ENCODE measurements at regions not wholly inside any gene's neighbourhood (a gene's known extent, or its start where the extent isn't known, plus 50 kb on each side); places are given as distances from the start of the nearest gene placed in this dataset.

- no peak for TF ChIP-seq TEAD4 (IDR thresholded peaks at IDR 0.05; ENCODE audit: borderline replicate concordance, insufficient read depth)
- TF ChIP-seq NRF1 (IDR thresholded peaks at IDR 0.05; ENCODE audit: low read depth, low read length): no peak
- no peak for TF ChIP-seq MXI1 (IDR thresholded peaks at IDR 0.05; ENCODE audit: low read depth, low read length)
- TF ChIP-seq ELF1 (IDR thresholded peaks at IDR 0.05): no peak
- no peak for TF ChIP-seq TCF12 (IDR thresholded peaks at IDR 0.05)
- TF ChIP-seq YY1 (IDR thresholded peaks at IDR 0.05; ENCODE audit: low read depth): no peak
- no peak for TF ChIP-seq EP300 (IDR thresholded peaks at IDR 0.05; ENCODE audit: borderline replicate concordance in 1 of 2, low read depth in 1 of 2, low read length in 1 of 2)
Measured at GRCh38 chr12:25422241-25422640, 130.8 kb downstream of the LMNTD1 start (continued).

- ChIA-PET POLR2A (no interaction called here), CTCF (interaction anchor here (1.5 kb wide), 2 partner anchors 14 to 34 kb away, joined by 4 to 8 read pairs; no protein-coding TSS in a partner anchor)
- Histone ChIP-seq H4K20me1 (ENCODE audit: insufficient read depth) (no peaks in the 10 kb centered on the region), H2AFZ (ENCODE audit: low read depth) (no peak overlapping the region), H3K36me3 (replicated peaks in 1 of 2; ENCODE audit: control insufficient read depth in 1 of 2, insufficient read depth in 2 of 2, low read length in 1 of 2) (no peaks in the 10 kb centered on the region), H3K27ac (ENCODE audit: low read depth in 2 of 2, low read length in 1 of 2) (no peak overlapping the region), H3K9ac (no peak overlapping the region), H3K4me2 (no peak overlapping the region), H3K79me2 (ENCODE audit: insufficient read depth) (no peaks in the 10 kb centered on the region), H3K27me3 (ENCODE audit: insufficient read depth) (no peaks in the 10 kb centered on the region), H3K9me3 (0 out of 2 replicates have a peak, but pooled peaks cover 3% of the 10 kb centered on the region), H3K4me3 (ENCODE audit: low read depth in 2 of 2, low read length in 1 of 2) (no peak overlapping the region), H3K9me2 (no peaks in the 10 kb centered on the region), H3K4me1 (ENCODE audit: control insufficient read depth in 1 of 2, insufficient read depth in 2 of 2, low read depth in 1 of 2, low read length in 1 of 2) (no peaks in the 10 kb centered on the region; a peak in 1 of 4 replicates), H3F3A (replicated peaks; ENCODE audit: insufficient read depth) (no peaks in the 10 kb centered on the region)
- 71% methylated on average over 2 of the region's 2 CpGs for WGBS (ENCODE audit: low lambda C conversion rate)
- no peak for TF ChIP-seq SMC3 (IDR thresholded peaks at IDR 0.05; ENCODE audit: low read depth, low read length)
- TF ChIP-seq FOSL2 (IDR thresholded peaks at IDR 0.05; ENCODE audit: borderline replicate concordance, low read depth): peak; percentile 37; the same call in 1 of the 2 replicates
- no peak for DNase-seq
Measured at GRCh38 chr12:25421651-25422167, 131.4 kb downstream of the LMNTD1 start.

- CTCF ChIA-PET: no interaction called here
- Histone ChIP-seq H3F3A (replicated peaks; ENCODE audit: insufficient read depth) (no peaks in the 10 kb centered on the region), H3K4me2 (no peak overlapping the region), H3K27ac (ENCODE audit: low read depth in 2 of 2, low read length in 1 of 2) (no peak overlapping the region), H3K9me3 (0 out of 2 replicates have a peak, but pooled peaks cover 3% of the 10 kb centered on the region), H3K36me3 (replicated peaks in 1 of 2; ENCODE audit: control insufficient read depth in 1 of 2, insufficient read depth in 2 of 2, low read length in 1 of 2) (no peaks in the 10 kb centered on the region), H4K20me1 (ENCODE audit: insufficient read depth) (no peaks in the 10 kb centered on the region), H3K27me3 (ENCODE audit: insufficient read depth) (no peaks in the 10 kb centered on the region), H3K79me2 (ENCODE audit: insufficient read depth) (no peaks in the 10 kb centered on the region), H3K9ac (no peak overlapping the region), H3K4me1 (ENCODE audit: control insufficient read depth in 1 of 2, insufficient read depth in 2 of 2, low read depth in 1 of 2, low read length in 1 of 2) (no peaks in the 10 kb centered on the region; a peak in 1 of 4 replicates), H2AFZ (ENCODE audit: low read depth) (no peak overlapping the region), H3K4me3 (ENCODE audit: low read depth in 2 of 2, low read length in 1 of 2) (no peak overlapping the region), H3K9me2 (no peaks in the 10 kb centered on the region)
- POLR2A ChIA-PET: no interaction called here
- DNase-seq: no peak
- WGBS (ENCODE audit: low lambda C conversion rate): 59% methylated on average over 4 of the region's 4 CpGs
- no peak for TF ChIP-seq GABPA (IDR thresholded peaks at IDR 0.05; ENCODE audit: low read depth)
- no peak for TF ChIP-seq USF2 (IDR thresholded peaks at IDR 0.05; ENCODE audit: borderline replicate concordance, low read depth, low read length)
- no peak for TF ChIP-seq REST (IDR thresholded peaks at IDR 0.05; ENCODE audit: low read depth, low read length)
- TF ChIP-seq YY1 (IDR thresholded peaks at IDR 0.05; ENCODE audit: low read depth): no peak
- no peak for TF ChIP-seq CHD2 (IDR thresholded peaks at IDR 0.05; ENCODE audit: low read length, partially characterized antibody)
- TF ChIP-seq MEF2A (IDR thresholded peaks at IDR 0.05; ENCODE audit: borderline replicate concordance, low read depth): no peak
- no peak for TF ChIP-seq TAF1 (IDR thresholded peaks at IDR 0.05; ENCODE audit: borderline replicate concordance, low read depth, low read length)
- TF ChIP-seq CTCF (IDR thresholded peaks at IDR 0.05): no peak
- no peak for TF ChIP-seq TCF12 (IDR thresholded peaks at IDR 0.05)
- TF ChIP-seq ZBTB33 (IDR thresholded peaks at IDR 0.05; ENCODE audit: borderline replicate concordance, low read depth): no peak
- no peak for TF ChIP-seq FOSL2 (IDR thresholded peaks at IDR 0.05; ENCODE audit: borderline replicate concordance, low read depth)
Measured at GRCh38 chr12:25420116-25420515, 133.0 kb downstream of the LMNTD1 start.

All from SK-N-SH (cell line).